A549 (cell line): ENCODE measurements at regions not wholly inside any gene's neighbourhood (a gene's known extent, or its start where the extent isn't known, plus 50 kb on each side); places are given as distances from the start of the nearest gene placed in this dataset.

Source experiments
- RFX5 ChIP-seq: fragments of 450-650 bp; IDR thresholded peaks from 2 replicates; pipeline ENCODE4 v1.7.1; 2014; ENCODE audit warnings: antibody characterized with exemption, mild to moderate bottlenecking, moderate library complexity
- TF ChIP-seq, protein P1 (sequence below): fragments of >200 bp; sonication (Bioruptor Twin); formaldehyde crosslinking; IDR thresholded peaks from 3 replicates; pipeline ENCODE4 v1.5.1; 2016
- TF ChIP-seq, protein P2 (sequence below): fragments of >200 bp; sonication (Bioruptor Twin); formaldehyde crosslinking; IDR thresholded peaks from 3 replicates; pipeline ENCODE4 v1.6.1; 2016

DNA sequence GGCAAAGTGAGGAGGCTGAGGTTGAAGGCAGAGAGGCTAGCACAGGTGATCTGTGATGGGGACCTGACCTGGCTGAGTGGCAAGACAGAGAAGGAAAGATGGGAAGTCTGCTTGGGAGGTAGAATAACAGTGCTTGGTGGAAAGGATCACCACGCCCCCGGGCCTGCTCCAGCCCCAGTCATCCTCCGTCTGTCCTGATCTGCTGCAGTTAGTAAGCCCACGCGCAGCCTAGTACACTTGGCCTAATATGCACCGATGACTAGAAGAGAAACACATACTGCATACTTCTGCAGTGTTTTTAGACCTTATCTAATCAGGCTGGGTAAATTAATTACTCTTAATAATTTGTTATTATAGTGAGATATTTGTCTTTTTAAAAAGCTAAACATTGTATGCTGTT lies 103.7 kb upstream of the KLF3 start:
- TF ChIP-seq, protein P1, sequence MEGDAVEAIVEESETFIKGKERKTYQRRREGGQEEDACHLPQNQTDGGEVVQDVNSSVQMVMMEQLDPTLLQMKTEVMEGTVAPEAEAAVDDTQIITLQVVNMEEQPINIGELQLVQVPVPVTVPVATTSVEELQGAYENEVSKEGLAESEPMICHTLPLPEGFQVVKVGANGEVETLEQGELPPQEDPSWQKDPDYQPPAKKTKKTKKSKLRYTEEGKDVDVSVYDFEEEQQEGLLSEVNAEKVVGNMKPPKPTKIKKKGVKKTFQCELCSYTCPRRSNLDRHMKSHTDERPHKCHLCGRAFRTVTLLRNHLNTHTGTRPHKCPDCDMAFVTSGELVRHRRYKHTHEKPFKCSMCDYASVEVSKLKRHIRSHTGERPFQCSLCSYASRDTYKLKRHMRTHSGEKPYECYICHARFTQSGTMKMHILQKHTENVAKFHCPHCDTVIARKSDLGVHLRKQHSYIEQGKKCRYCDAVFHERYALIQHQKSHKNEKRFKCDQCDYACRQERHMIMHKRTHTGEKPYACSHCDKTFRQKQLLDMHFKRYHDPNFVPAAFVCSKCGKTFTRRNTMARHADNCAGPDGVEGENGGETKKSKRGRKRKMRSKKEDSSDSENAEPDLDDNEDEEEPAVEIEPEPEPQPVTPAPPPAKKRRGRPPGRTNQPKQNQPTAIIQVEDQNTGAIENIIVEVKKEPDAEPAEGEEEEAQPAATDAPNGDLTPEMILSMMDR, result no peak
- TF ChIP-seq RFX5, result no peak
- TF ChIP-seq, protein P2, sequence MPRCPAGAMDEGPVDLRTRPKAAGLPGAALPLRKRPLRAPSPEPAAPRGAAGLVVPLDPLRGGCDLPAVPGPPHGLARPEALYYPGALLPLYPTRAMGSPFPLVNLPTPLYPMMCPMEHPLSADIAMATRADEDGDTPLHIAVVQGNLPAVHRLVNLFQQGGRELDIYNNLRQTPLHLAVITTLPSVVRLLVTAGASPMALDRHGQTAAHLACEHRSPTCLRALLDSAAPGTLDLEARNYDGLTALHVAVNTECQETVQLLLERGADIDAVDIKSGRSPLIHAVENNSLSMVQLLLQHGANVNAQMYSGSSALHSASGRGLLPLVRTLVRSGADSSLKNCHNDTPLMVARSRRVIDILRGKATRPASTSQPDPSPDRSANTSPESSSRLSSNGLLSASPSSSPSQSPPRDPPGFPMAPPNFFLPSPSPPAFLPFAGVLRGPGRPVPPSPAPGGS, result no peak
